ENCODE measurements at regions not wholly inside any gene's neighbourhood (a gene's known extent, or its start where the extent isn't known, plus 50 kb on each side); places are given as distances from the start of the nearest gene placed in this dataset.

- peak; percentile 0; the same call in 1 of the 2 replicates for ATAC-seq
- Histone ChIP-seq H2AFZ (ENCODE audit: low read length) (no peak overlapping the region), H3K79me2 (ENCODE audit: low read length) (peaks cover 26% of the 10 kb centered on the region), H3K4me2 (ENCODE audit: low read length) (peak overlapping the region; percentile 70), H3K4me3 (ENCODE audit: low read length) (peak overlapping the region; percentile 36), H4K20me1 (ENCODE audit: low read length) (no peaks in the 10 kb centered on the region), H3K9me3 (ENCODE audit: low read length) (no peaks in the 10 kb centered on the region), H3K9me2 (replicated peaks; ENCODE audit: low read length) (no peaks in the 10 kb centered on the region), H3K27me3 (ENCODE audit: low read length) (no peaks in the 10 kb centered on the region), H3K4me1 (ENCODE audit: insufficient read depth, low read length) (peaks cover 51% of the 10 kb centered on the region), H3F3A (ENCODE audit: low read length, unreplicated experiment) (peaks cover 28% of the 10 kb centered on the region), H3K27ac (ENCODE audit: low read length) (peak overlapping the region; percentile 82), H3K9ac (ENCODE audit: low read length) (peak overlapping the region; percentile 71), H3K36me3 (ENCODE audit: low read depth, low read length) (peaks cover 4% of the 10 kb centered on the region; the same call in 1 of the 2 replicates)
- BruUV-seq (replicated peaks) = no TSS peak
- intact Hi-C loops (cut with micrococcal nuclease) = loop anchor here (10.0 kb wide), 1 partner anchor 412 kb away; no protein-coding TSS in a partner anchor
- peak; percentile 59 for DNase-seq
- ChIA-PET POLR2A (ENCODE audit: unreplicated experiment) (interaction anchor here (0.6 to 1.6 kb wide), 6 partner anchors 22 to 128 kb away, joined by 3 to 12 read pairs (median 5); partner anchors contain the start of gene DKK1), CTCF (interaction anchor here (1.5 to 1.7 kb wide), 3 partner anchors 45 to 128 kb away, joined by 5 to 8 read pairs (median 8); partner anchors contain the start of gene DKK1)
- TF ChIP-seq EZH2 (IDR thresholded peaks at IDR 0.05; ENCODE audit: low read length, unreplicated experiment) = no peak
- no peak for TF ChIP-seq EZH2phosphoT487 (IDR thresholded peaks at IDR 0.05; ENCODE audit: borderline replicate concordance, low read length)
- no peak for TF ChIP-seq CTCF (conservative IDR thresholded peaks at IDR 0.05; ENCODE audit: low read depth, low read length)
Observed at GRCh38 chr10:52442576-52442975, 128.5 kb downstream of the DKK1 start.

GRCh38 chr10:52443419-52444388 is 129.6 kb downstream of the DKK1 start:
- TF ChIP-seq CTCF (conservative IDR thresholded peaks at IDR 0.05; ENCODE audit: low read depth, low read length) (no peak), EZH2phosphoT487 (IDR thresholded peaks at IDR 0.05; ENCODE audit: borderline replicate concordance, low read length) (no peak), EZH2 (IDR thresholded peaks at IDR 0.05; ENCODE audit: low read length, unreplicated experiment) (no peak)
- Histone ChIP-seq H3K36me3 (ENCODE audit: low read depth, low read length) (peaks cover 10% of the 10 kb centered on the region; the same call in 1 of the 2 replicates), H3K4me2 (ENCODE audit: low read length) (peak overlapping the region; percentile 70), H4K20me1 (ENCODE audit: low read length) (no peaks in the 10 kb centered on the region), H3K4me3 (ENCODE audit: low read length) (peak overlapping the region; percentile 36), H3K9me3 (ENCODE audit: low read length) (no peaks in the 10 kb centered on the region), H2AFZ (ENCODE audit: low read length) (0 out of 2 replicates have a peak overlapping the region, but pooled peaks have one; percentile 2), H3F3A (ENCODE audit: low read length, unreplicated experiment) (peaks cover 28% of the 10 kb centered on the region), H3K4me1 (ENCODE audit: insufficient read depth, low read length) (peaks cover 62% of the 10 kb centered on the region), H3K27me3 (ENCODE audit: low read length) (no peaks in the 10 kb centered on the region), H3K9me2 (replicated peaks; ENCODE audit: low read length) (no peaks in the 10 kb centered on the region), H3K79me2 (ENCODE audit: low read length) (peaks cover 35% of the 10 kb centered on the region), H3K27ac (ENCODE audit: low read length) (peak overlapping the region; percentile 82), H3K9ac (ENCODE audit: low read length) (peak overlapping the region; percentile 72)
- TSS peak; percentile 75 for BruUV-seq (replicated peaks)
- DNase-seq (peak; percentile 100), ATAC-seq (peak; percentile 80)
- ChIA-PET CTCF (interaction anchor here (0.5 to 1.7 kb wide), 7 partner anchors 35 to 201 kb away, joined by 3 to 8 read pairs (median 4); partner anchors contain the start of gene DKK1), POLR2A (ENCODE audit: unreplicated experiment) (interaction anchor here (0.5 to 1.6 kb wide), 10 partner anchors 29 to 131 kb away, joined by 3 to 12 read pairs (median 5); partner anchors contain the start of gene DKK1)
- intact Hi-C loops (cut with micrococcal nuclease) = loop anchor here (1.0 to 10.0 kb wide), 10 partner anchors 8 to 411 kb away; partner anchors contain the start of gene DKK1
